22Rv1 (cell line): ENCODE measurements at regions not wholly inside any gene's neighbourhood (a gene's known extent, or its start where the extent isn't known, plus 50 kb on each side); places are given as distances from the start of the nearest gene placed in this dataset.

Experiments
- ZFX ChIP-seq: fragments of 450-650 bp; IDR thresholded peaks from 2 replicates; pipeline ENCODE4 v1.6.1; 2017; ENCODE audit warnings: antibody characterized with exemption, borderline replicate concordance
- TF ChIP-seq, protein P1 (sequence below): fragments of 450-650 bp; IDR thresholded peaks from 2 replicates; pipeline ENCODE4 v1.5.1; 2017; ENCODE audit warnings: mild to moderate bottlenecking

DNA sequence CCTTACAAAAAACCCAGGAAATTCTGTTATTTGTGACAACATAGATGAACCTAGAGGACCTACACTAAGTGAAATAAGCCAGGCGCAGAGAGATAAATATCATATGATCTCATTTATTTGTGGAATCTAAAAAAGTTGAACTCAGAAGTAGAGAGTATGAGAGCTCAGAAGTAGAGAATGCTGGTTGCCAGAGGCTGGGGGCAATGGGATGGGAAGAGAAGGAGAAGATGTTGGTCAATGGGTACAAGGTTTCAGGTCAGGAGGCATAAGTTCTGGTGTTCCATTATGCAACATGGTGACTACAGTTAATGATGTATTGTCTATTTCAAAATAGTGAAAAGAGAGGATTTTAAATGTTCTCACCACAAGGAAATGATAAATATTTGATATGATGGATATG lies 259.1 kb upstream of the POU3F1 start:
- TF ChIP-seq, protein P1, sequence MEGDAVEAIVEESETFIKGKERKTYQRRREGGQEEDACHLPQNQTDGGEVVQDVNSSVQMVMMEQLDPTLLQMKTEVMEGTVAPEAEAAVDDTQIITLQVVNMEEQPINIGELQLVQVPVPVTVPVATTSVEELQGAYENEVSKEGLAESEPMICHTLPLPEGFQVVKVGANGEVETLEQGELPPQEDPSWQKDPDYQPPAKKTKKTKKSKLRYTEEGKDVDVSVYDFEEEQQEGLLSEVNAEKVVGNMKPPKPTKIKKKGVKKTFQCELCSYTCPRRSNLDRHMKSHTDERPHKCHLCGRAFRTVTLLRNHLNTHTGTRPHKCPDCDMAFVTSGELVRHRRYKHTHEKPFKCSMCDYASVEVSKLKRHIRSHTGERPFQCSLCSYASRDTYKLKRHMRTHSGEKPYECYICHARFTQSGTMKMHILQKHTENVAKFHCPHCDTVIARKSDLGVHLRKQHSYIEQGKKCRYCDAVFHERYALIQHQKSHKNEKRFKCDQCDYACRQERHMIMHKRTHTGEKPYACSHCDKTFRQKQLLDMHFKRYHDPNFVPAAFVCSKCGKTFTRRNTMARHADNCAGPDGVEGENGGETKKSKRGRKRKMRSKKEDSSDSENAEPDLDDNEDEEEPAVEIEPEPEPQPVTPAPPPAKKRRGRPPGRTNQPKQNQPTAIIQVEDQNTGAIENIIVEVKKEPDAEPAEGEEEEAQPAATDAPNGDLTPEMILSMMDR: no peak
- TF ChIP-seq ZFX: no peak
